SK-N-MC (cell line): ENCODE measurements at regions not wholly inside any gene's neighbourhood (a gene's known extent, or its start where the extent isn't known, plus 50 kb on each side); places are given as distances from the start of the nearest gene placed in this dataset.

Experiments
- DNase-seq: peaks from one replicate; pipeline ENCODE4 v3.0.0-alpha.2; 2011; ENCODE audit warnings: low read depth, low spot score
- H3K27ac ChIP-seq: fragments of 200-600 bp; sonication (generic); 2 replicates; pipeline ENCODE4 v1.5.1; 2016; ENCODE audit warnings: mixed run types
- H3K36me3 ChIP-seq: fragments of 200-600 bp; sonication (generic); 2 replicates; pipeline ENCODE4 v1.6.1; 2017; ENCODE audit warnings: antibody characterized with exemption, low read length, mixed read lengths; ENCODE audit not compliant: insufficient read depth
- H3K4me3 ChIP-seq: fragments of 200-600 bp; sonication (generic); 2 replicates; pipeline ENCODE4 v1.5.1; 2016
- H3K9ac ChIP-seq: fragments of 200-600 bp; sonication (generic); 2 replicates; pipeline ENCODE4 v1.8.0; 2017; ENCODE audit warnings: mixed run types, mixed read lengths; ENCODE audit not compliant: insufficient read length
- H3K9me3 ChIP-seq: fragments of 200-600 bp; sonication (generic); 2 replicates; pipeline ENCODE4 v1.6.1; 2017; ENCODE audit warnings: low read depth, mild to moderate bottlenecking, antibody characterized with exemption, low read length, moderate library complexity, mixed read lengths
- EZH2 ChIP-seq: fragments of 200-600 bp; sonication (generic); IDR thresholded peaks from one replicate; pipeline ENCODE4 v1.6.1; 2017; ENCODE audit warnings: antibody characterized with exemption
- FOXP2 ChIP-seq: optimal IDR thresholded peaks from 2 replicates; pipeline ENCODE3; 2011; ENCODE audit warnings: mild to moderate bottlenecking, moderate library complexity; ENCODE audit not compliant: insufficient read depth; ENCODE audit errors: extremely low read length, control extremely low read depth
- POLR2AphosphoS5 ChIP-seq: IDR thresholded peaks from 2 replicates; pipeline ENCODE4 v1.6.1; 2012; ENCODE audit warnings: mild to moderate bottlenecking, low read depth, low read length, borderline replicate concordance

- Histone ChIP-seq H3K36me3 (no peaks in the 10 kb centered on the region), H3K9me3 (no peaks in the 10 kb centered on the region; the same call in 1 of the 2 replicates), H3K4me3 (no peak overlapping the region), H3K27ac (no peak overlapping the region), H3K9ac (no peak overlapping the region)
- TF ChIP-seq FOXP2 (no peak), POLR2AphosphoS5 (no peak), EZH2 (no peak)
- no peak for DNase-seq
Observed at GRCh38 chr2:78201064-78201575, 678.9 kb upstream of the LRRTM4 start.

DNA sequence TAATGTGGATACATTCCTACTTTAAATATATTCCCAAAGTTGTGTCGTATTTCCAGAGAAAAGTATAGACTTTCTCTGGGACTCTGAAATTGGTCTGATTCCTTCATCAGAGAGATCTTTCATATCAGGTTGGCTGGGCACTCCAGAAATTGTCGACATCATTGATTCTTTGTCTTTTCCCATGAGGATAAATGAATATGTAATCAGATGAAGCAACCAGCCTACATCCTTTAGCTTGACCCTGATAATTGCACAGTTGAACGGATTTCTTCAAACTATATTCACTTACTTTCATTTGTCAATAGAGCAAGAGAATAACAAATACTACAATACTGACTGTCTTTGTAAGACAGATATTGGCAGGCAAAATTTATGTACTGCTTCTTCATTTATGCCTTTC lies 680.2 kb upstream of the LRRTM4 start:
- Histone ChIP-seq H3K36me3 (no peaks in the 10 kb centered on the region), H3K9me3 (no peaks in the 10 kb centered on the region; the same call in 1 of the 2 replicates), H3K4me3 (no peak overlapping the region), H3K27ac (no peak overlapping the region), H3K9ac (no peak overlapping the region)
- DNase-seq = no peak
- TF ChIP-seq EZH2 (no peak), FOXP2 (no peak), POLR2AphosphoS5 (no peak)

GRCh38 chr2:78202986-78203670 lies 681.0 kb upstream of the LRRTM4 start:
- Histone ChIP-seq H3K36me3 (no peaks in the 10 kb centered on the region), H3K27ac (no peak overlapping the region), H3K4me3 (no peak overlapping the region), H3K9me3 (no peaks in the 10 kb centered on the region; the same call in 1 of the 2 replicates), H3K9ac (no peak overlapping the region)
- no peak for DNase-seq
- TF ChIP-seq EZH2 (no peak), FOXP2 (no peak), POLR2AphosphoS5 (no peak)

- H3K27ac ChIP-seq = no peak overlapping the region
- no peak overlapping the region for H3K9ac ChIP-seq
- no peaks in the 10 kb centered on the region for H3K9me3 ChIP-seq
- no peak for TF ChIP-seq POLR2AphosphoS5
- no peak for TF ChIP-seq FOXP2
- TF ChIP-seq EZH2 = no peak
- no peaks in the 10 kb centered on the region for H3K36me3 ChIP-seq
- DNase-seq = no peak
- H3K4me3 ChIP-seq = no peak overlapping the region
Observed at GRCh38 chr2:78218066-78218465, 695.9 kb upstream of the LRRTM4 start.

DNA sequence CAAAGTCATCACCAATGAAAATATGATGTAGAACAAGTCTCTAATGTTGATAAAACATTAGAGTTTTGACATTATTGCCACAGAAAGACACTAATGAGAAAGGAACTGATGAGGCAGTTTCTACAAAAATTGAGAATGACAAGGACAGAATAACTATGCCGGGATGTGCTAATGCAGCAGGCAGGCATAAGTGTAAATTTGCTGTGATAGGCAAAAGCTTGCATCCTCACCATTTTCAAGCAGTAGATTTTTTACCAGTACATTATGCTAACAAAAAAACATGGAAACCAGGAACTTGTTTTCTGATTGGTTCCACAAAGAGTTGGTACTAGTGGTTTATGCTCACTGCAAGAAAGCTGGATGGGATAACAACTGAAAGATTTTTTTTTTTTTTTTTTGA lies 715.5 kb upstream of the LRRTM4 start:
- TF ChIP-seq FOXP2 = no peak
- no peak for TF ChIP-seq EZH2
- no peak for TF ChIP-seq POLR2AphosphoS5
- H3K9ac ChIP-seq = no peak overlapping the region
- H3K36me3 ChIP-seq = no peaks in the 10 kb centered on the region

GRCh38 chr2:78245394-78246135 lies 723.4 kb upstream of the LRRTM4 start:
- Histone ChIP-seq H3K9ac (no peak overlapping the region), H3K9me3 (no peaks in the 10 kb centered on the region), H3K27ac (no peak overlapping the region), H3K4me3 (no peak overlapping the region), H3K36me3 (no peaks in the 10 kb centered on the region)
- DNase-seq = no peak
- no peak for TF ChIP-seq FOXP2
- TF ChIP-seq EZH2 = no peak
- no peak for TF ChIP-seq POLR2AphosphoS5

More for the DNA sequence above, 715.5 kb upstream of the LRRTM4 start:
- peaks cover 3% of the 10 kb centered on the region; the same call in 1 of the 2 replicates for H3K9me3 ChIP-seq
- DNase-seq = no peak
- H3K27ac ChIP-seq = no peak overlapping the region
- H3K4me3 ChIP-seq = no peak overlapping the region

DNA sequence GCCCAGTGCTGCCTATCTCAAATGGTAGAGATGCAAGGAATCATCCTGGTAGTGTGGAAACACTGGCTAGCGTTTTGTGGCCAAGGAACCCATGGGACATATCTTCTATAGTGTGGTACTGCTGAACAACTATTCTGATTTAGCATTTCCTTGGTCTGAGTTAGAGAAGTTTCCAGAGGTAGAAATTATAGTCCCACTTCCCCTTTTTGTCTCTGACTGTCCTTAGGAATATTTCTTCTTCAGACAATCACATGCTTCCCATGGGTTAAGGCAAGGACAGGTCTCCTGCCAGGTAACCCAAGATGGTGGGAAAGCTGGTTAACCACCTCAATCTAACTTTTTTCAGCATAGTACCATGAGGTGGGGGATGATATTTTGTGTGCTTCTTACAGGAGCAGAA lies 729.5 kb upstream of the LRRTM4 start:
- H3K36me3 ChIP-seq = no peaks in the 10 kb centered on the region
- no peak overlapping the region for H3K9ac ChIP-seq
- no peak for DNase-seq
- H3K4me3 ChIP-seq = no peak overlapping the region
- no peaks in the 10 kb centered on the region for H3K9me3 ChIP-seq
- no peak for TF ChIP-seq FOXP2
- no peak overlapping the region for H3K27ac ChIP-seq

DNA sequence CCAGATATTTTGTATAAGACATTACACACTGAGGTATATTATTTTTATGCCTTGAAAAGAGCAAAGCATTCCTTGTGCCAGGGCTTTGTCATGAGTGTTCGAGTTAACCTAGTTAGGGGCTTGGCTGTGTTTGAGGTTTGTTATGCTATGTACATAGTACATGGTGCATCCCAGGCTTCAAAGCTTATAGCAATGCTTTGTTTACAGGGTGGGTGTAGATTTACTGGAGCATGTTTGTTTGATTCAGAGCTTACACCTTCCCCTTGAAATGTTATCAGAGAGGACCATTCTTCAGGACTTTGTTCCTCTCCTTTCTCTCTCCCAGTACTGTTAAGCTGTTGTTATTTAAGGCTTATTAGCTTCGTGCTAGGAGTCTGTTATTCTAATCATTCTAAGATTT lies 738.7 kb upstream of the LRRTM4 start:
- H3K27ac ChIP-seq = no peak overlapping the region
- no peak overlapping the region for H3K9ac ChIP-seq
- DNase-seq = no peak
- H3K9me3 ChIP-seq = no peaks in the 10 kb centered on the region
- no peaks in the 10 kb centered on the region for H3K36me3 ChIP-seq
- H3K4me3 ChIP-seq = no peak overlapping the region
- TF ChIP-seq POLR2AphosphoS5 (no peak), FOXP2 (no peak), EZH2 (no peak)
